ENCODE measurements at regions not wholly inside any gene's neighbourhood (a gene's known extent, or its start where the extent isn't known, plus 50 kb on each side); places are given as distances from the start of the nearest gene placed in this dataset.

DNA sequence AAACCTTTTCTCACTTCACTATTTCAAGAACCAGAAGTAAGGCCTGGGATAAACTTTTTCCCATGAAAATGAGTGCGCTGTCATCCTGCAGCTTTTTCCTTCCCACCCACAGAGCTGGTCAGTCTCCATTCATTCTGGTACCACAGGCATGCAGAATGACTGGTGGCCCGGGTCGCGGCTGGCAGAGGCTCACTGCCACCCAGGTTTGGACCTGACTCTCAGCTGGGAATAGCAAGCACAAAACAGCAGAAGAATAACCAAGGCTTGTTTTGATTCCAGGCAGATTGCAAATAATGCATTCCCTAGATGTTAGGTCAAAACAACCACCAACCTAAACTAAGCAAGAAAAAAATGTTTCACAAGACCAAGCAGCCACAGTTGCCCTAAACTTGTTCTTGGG lies 190.5 kb upstream of the NRP1 start:
- H3K4me1 ChIP-seq (ENCODE audit: insufficient read depth, low read length): peaks cover 9% of the 10 kb centered on the region
- no peak overlapping the region for H3K27ac ChIP-seq (ENCODE audit: low read depth, low read length)
- no peaks in the 10 kb centered on the region for H3K36me3 ChIP-seq (ENCODE audit: insufficient read depth, low read length)
- no peaks in the 10 kb centered on the region for H3K27me3 ChIP-seq (ENCODE audit: control insufficient read depth in 1 of 2, insufficient read depth in 2 of 2, low read length in 2 of 2)
- no peak overlapping the region for H3K9ac ChIP-seq (ENCODE audit: low read length)
- H3K4me3 ChIP-seq (ENCODE audit: low read depth in 1 of 2, low read length in 2 of 2): no peak overlapping the region
- H3K9me3 ChIP-seq (ENCODE audit: low read length): no peaks in the 10 kb centered on the region

DNA sequence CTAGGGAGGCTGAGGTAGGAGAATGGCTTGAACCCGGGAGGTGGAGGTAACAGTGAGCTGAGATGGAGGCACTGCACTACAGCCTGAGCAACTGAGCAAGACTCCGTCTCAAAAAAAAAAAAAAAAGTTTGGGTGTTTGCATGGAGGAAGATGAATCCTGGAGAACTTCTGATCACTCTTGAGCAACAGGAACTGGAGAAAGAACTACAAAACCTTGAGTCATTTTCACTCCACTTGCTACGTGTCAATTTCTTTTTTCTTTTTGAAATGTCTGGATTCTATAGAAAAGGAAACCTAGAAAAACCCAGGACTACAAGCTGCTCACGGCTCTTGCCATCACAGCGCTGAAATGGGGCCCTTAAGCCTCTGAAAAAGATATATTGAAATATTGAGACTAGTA lies 189.6 kb upstream of the NRP1 start:
- no peaks in the 10 kb centered on the region for H3K9me3 ChIP-seq (ENCODE audit: low read length)
- no peaks in the 10 kb centered on the region for H3K36me3 ChIP-seq (ENCODE audit: insufficient read depth, low read length)
- no peak overlapping the region for H3K4me3 ChIP-seq (ENCODE audit: low read depth in 1 of 2, low read length in 2 of 2)
- H3K27me3 ChIP-seq (ENCODE audit: control insufficient read depth in 1 of 2, insufficient read depth in 2 of 2, low read length in 2 of 2): no peaks in the 10 kb centered on the region
- no peak overlapping the region for H3K27ac ChIP-seq (ENCODE audit: low read depth, low read length)
- H3K9ac ChIP-seq (ENCODE audit: low read length): no peak overlapping the region
- H3K4me1 ChIP-seq (ENCODE audit: insufficient read depth, low read length): peaks cover 12% of the 10 kb centered on the region

DNA sequence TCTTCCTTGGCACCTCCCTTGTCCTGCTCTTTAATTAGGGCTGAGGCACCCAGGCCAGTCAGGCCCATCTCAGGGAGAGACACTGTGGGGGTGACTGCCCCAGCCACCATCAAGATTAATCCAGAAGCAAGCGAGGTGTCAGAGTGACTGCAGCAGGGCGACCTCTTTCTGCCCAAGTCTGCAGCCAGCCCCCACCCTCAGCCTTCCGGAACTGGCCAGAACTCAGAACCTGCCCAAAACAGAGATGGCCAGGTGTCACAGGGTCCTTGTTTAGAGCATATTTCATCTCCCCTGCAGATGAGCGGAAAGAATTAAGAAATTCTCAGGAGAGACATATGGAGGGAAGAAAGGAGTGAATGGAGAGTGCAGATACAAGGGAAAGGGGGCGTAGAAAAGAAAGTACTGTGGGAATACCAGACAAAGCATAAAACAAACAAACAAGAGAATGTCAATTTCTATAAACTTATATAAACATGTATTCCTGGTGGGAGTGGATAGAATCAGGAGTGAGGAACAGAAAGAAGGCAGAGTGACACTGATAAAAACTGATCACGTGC lies 188.8 kb upstream of the NRP1 start:
- H3K9ac ChIP-seq (ENCODE audit: low read length): no peak overlapping the region
- no peak overlapping the region for H3K4me3 ChIP-seq (ENCODE audit: low read depth in 1 of 2, low read length in 2 of 2)
- H3K27ac ChIP-seq (ENCODE audit: low read depth, low read length): no peak overlapping the region
- H3K4me1 ChIP-seq (ENCODE audit: insufficient read depth, low read length): peaks cover 12% of the 10 kb centered on the region
- no peaks in the 10 kb centered on the region for H3K36me3 ChIP-seq (ENCODE audit: insufficient read depth, low read length)
- no peaks in the 10 kb centered on the region for H3K9me3 ChIP-seq (ENCODE audit: low read length)
- no peaks in the 10 kb centered on the region for H3K27me3 ChIP-seq (ENCODE audit: control insufficient read depth in 1 of 2, insufficient read depth in 2 of 2, low read length in 2 of 2)

DNA sequence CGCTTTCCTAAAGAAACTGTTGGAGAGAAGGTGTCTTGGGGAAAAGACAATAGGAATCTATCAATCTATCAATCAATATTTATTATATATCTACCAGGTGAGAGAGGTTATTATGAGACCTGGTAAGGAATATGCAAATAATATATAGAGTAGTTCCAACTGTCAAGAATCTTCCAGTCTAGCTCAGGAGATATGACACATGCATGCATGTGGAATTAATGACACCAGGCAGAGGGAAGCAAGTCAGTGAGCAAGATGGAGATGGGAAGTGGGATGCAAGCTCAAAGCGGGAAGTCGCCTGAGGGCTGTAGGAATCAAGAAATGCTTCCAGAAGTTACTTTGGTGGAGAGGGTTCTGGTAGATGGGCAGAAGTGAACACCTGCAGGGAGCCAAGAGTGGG lies 187.4 kb upstream of the NRP1 start:
- H3K36me3 ChIP-seq (ENCODE audit: insufficient read depth, low read length): no peaks in the 10 kb centered on the region
- peaks cover 12% of the 10 kb centered on the region for H3K4me1 ChIP-seq (ENCODE audit: insufficient read depth, low read length)
- no peaks in the 10 kb centered on the region for H3K27me3 ChIP-seq (ENCODE audit: control insufficient read depth in 1 of 2, insufficient read depth in 2 of 2, low read length in 2 of 2)
- H3K9ac ChIP-seq (ENCODE audit: low read length): no peak overlapping the region
- H3K4me3 ChIP-seq (ENCODE audit: low read depth in 1 of 2, low read length in 2 of 2): no peak overlapping the region
- no peaks in the 10 kb centered on the region for H3K9me3 ChIP-seq (ENCODE audit: low read length)
- H3K27ac ChIP-seq (ENCODE audit: low read depth, low read length): no peak overlapping the region

DNA sequence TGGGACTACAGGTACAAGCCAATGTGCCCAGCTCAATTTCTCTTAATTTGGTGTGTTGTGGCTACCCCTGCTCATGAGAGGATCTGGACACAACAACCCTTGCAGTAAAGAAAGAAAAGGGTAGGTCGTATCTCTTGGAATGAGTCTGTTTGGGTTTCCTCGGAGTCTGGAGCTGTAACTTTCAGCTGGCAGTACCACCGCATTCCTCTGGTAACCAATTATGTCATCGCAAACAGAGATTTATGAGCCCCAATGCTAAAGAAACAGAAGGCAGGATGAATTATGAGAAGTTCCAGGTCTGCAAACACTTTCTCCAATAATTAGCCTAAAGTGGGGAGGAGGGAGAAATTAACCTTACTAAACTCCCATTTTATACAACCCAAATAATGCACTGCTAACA lies 186.6 kb upstream of the NRP1 start:
- Histone ChIP-seq H3K27ac (ENCODE audit: low read depth, low read length) (no peak overlapping the region), H3K27me3 (ENCODE audit: control insufficient read depth in 1 of 2, insufficient read depth in 2 of 2, low read length in 2 of 2) (no peaks in the 10 kb centered on the region), H3K36me3 (ENCODE audit: insufficient read depth, low read length) (no peaks in the 10 kb centered on the region), H3K9me3 (ENCODE audit: low read length) (no peaks in the 10 kb centered on the region), H3K9ac (ENCODE audit: low read length) (no peak overlapping the region), H3K4me1 (ENCODE audit: insufficient read depth, low read length) (peaks cover 12% of the 10 kb centered on the region), H3K4me3 (ENCODE audit: low read depth in 1 of 2, low read length in 2 of 2) (no peak overlapping the region)

DNA sequence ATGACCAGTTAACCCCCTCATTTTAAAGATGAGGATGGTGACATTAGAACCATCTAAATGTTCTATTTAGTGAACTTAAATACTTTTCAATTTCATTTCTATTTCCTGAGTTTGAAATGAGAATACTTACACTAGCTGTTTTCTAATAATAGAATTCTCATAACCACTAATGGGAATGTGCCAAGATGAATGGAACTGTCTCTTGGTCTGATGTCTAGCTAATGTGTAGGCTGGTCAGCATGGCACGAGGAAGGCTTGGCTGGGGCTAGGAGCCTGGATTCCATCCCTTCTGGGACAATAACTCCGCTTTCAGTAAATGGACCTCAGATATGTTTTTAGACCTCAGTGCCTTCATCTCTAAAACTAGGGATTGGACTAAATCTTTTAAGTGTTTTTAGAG lies 185.8 kb upstream of the NRP1 start:
- Histone ChIP-seq H3K9ac (ENCODE audit: low read length) (no peak overlapping the region), H3K9me3 (ENCODE audit: low read length) (no peaks in the 10 kb centered on the region), H3K27ac (ENCODE audit: low read depth, low read length) (no peak overlapping the region), H3K36me3 (ENCODE audit: insufficient read depth, low read length) (no peaks in the 10 kb centered on the region), H3K4me3 (ENCODE audit: low read depth in 1 of 2, low read length in 2 of 2) (no peak overlapping the region), H3K27me3 (ENCODE audit: control insufficient read depth in 1 of 2, insufficient read depth in 2 of 2, low read length in 2 of 2) (no peaks in the 10 kb centered on the region), H3K4me1 (ENCODE audit: insufficient read depth, low read length) (peaks cover 12% of the 10 kb centered on the region)

DNA sequence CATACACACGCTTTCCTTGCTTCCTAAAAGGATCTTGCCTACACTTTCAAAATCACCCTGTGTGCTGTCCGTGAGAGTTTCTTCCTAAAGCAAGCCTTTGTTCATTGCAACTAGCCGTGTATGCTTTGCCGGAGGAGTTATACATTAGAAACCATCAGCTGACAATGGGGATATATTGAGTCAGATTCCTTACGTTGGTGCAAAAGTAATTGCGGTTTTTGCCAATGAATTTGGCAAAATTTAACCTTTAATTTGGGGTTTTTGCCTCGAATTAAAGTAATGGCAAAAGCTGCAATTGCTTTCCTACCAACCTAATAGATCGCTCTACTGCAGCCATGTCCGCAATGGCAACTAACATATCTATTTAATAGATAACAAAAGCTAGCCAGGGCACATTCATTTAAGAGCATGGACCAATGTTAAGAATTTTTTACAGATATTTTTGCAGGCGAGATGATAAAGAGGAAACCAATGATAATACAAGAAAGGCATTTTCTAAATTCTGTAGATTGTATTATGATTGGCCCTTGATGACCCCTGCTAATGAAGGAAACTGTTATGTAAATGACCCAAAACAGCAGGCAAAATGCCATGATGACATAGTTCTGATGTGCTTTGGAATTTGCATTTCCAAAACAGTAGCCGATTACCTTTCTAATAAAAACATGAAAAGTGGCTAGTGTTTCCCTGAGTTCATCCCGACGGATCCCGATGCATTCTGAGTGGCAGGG lies 184.8 kb upstream of the NRP1 start:
- H3K4me1 ChIP-seq (ENCODE audit: insufficient read depth, low read length): peaks cover 12% of the 10 kb centered on the region

DNA sequence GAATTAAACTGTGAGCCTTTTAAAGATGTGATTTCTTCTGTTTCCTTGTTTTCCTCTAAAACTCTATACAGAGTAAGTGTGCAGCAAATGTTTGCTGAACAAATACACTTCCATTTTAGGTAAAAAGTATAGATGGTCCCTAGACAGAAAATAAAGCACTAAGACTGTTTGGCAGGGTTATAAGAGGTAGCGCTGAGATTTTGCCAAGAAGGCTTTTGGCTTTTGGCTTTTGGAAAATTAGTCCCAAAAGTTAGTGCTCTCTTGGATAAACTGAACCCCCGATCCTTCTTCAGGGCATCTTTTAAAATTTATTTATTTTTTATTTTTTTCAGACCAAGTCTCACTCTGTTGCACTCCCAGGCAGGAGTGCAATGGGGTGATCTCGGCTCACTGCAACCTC lies 175.7 kb upstream of the NRP1 start:
- Histone ChIP-seq H3K9ac (ENCODE audit: low read length) (no peak overlapping the region), H3K4me3 (ENCODE audit: low read depth in 1 of 2, low read length in 2 of 2) (no peak overlapping the region), H3K4me1 (ENCODE audit: insufficient read depth, low read length) (peaks cover 15% of the 10 kb centered on the region), H3K27me3 (ENCODE audit: control insufficient read depth in 1 of 2, insufficient read depth in 2 of 2, low read length in 2 of 2) (no peaks in the 10 kb centered on the region), H3K36me3 (ENCODE audit: insufficient read depth, low read length) (no peaks in the 10 kb centered on the region), H3K27ac (ENCODE audit: low read depth, low read length) (peak overlapping the region; percentile 73), H3K9me3 (ENCODE audit: low read length) (no peaks in the 10 kb centered on the region)

More for the DNA sequence above, 184.8 kb upstream of the NRP1 start:
- Histone ChIP-seq H3K36me3 (ENCODE audit: insufficient read depth, low read length) (no peaks in the 10 kb centered on the region), H3K4me3 (ENCODE audit: low read depth in 1 of 2, low read length in 2 of 2) (no peak overlapping the region), H3K9ac (ENCODE audit: low read length) (no peak overlapping the region), H3K27ac (ENCODE audit: low read depth, low read length) (no peak overlapping the region), H3K9me3 (ENCODE audit: low read length) (no peaks in the 10 kb centered on the region), H3K27me3 (ENCODE audit: control insufficient read depth in 1 of 2, insufficient read depth in 2 of 2, low read length in 2 of 2) (no peaks in the 10 kb centered on the region)

DNA sequence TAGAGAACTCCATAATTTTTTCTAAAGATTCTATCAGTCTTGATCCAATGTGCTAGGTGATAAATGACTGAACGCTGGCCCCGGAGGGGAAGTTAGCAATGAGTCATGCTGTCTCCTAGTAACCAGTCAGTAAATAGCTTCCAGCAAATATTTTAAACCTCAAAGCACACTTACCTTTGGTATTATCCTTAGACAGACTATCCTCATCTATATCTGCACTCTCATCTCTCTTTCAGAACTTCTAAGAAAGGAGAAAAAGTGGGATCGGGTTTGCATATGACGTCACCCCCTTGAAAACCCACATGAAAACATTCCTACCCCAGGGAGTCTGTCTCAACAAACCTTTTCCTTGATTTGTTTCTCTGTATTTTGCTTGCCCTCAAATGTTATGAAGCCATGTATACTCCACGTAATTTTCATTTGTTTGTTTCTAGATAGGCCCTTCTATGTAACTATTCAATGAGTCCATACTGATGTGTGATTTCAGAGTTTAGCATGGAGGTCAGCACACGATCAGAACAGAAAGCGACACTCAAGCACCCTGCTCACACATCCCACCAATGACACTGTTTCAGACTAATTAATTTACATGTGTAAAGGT lies 174.9 kb upstream of the NRP1 start:
- Histone ChIP-seq H3K9me3 (ENCODE audit: low read length) (no peaks in the 10 kb centered on the region), H3K4me1 (ENCODE audit: insufficient read depth, low read length) (peaks cover 15% of the 10 kb centered on the region), H3K9ac (ENCODE audit: low read length) (no peak overlapping the region), H3K27me3 (ENCODE audit: control insufficient read depth in 1 of 2, insufficient read depth in 2 of 2, low read length in 2 of 2) (no peaks in the 10 kb centered on the region), H3K36me3 (ENCODE audit: insufficient read depth, low read length) (no peaks in the 10 kb centered on the region), H3K4me3 (ENCODE audit: low read depth in 1 of 2, low read length in 2 of 2) (no peak overlapping the region), H3K27ac (ENCODE audit: low read depth, low read length) (peak overlapping the region; percentile 73)

DNA sequence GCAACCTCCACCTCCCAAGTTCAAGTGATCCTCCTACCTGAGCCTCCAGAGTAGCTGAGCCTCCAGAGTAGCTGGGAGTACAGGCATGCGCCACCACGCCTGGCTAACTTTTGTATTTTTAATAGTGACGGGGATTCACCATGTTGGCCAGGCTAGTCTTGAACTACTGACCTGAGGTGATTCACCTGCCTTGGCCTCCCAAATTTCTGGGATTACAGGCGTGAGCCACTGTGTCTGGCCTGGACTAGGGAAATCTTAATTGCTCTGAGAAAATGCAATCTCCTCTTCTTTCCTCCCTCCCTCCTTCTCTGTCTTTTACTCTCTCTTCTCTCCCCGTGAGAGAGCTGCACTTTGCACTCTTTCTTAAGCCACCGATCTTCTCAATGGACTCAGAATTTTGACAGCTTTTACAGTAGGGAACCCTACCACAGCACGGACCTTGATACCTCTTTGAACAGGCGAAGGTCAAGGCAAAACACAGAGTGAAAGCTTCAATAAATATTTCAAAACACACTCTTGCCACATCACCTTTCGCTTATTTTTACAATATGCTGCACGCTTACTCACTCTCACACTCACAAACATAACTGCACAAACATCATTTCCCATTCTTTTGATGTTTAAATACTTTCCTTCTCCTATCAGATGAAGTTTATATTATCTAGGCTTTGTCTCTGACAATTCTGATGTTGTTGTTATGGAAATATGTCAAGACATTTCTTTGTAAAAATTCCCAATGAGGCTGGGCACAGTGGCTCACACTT lies 173.4 kb upstream of the NRP1 start:
- H3K4me1 ChIP-seq (ENCODE audit: insufficient read depth, low read length): peaks cover 15% of the 10 kb centered on the region
- H3K27me3 ChIP-seq (ENCODE audit: control insufficient read depth in 1 of 2, insufficient read depth in 2 of 2, low read length in 2 of 2): no peaks in the 10 kb centered on the region
- no peak overlapping the region for H3K9ac ChIP-seq (ENCODE audit: low read length)
- no peaks in the 10 kb centered on the region for H3K9me3 ChIP-seq (ENCODE audit: low read length)
- H3K36me3 ChIP-seq (ENCODE audit: insufficient read depth, low read length): no peaks in the 10 kb centered on the region
- no peak overlapping the region for H3K4me3 ChIP-seq (ENCODE audit: low read depth in 1 of 2, low read length in 2 of 2)
- H3K27ac ChIP-seq (ENCODE audit: low read depth, low read length): no peak overlapping the region

DNA sequence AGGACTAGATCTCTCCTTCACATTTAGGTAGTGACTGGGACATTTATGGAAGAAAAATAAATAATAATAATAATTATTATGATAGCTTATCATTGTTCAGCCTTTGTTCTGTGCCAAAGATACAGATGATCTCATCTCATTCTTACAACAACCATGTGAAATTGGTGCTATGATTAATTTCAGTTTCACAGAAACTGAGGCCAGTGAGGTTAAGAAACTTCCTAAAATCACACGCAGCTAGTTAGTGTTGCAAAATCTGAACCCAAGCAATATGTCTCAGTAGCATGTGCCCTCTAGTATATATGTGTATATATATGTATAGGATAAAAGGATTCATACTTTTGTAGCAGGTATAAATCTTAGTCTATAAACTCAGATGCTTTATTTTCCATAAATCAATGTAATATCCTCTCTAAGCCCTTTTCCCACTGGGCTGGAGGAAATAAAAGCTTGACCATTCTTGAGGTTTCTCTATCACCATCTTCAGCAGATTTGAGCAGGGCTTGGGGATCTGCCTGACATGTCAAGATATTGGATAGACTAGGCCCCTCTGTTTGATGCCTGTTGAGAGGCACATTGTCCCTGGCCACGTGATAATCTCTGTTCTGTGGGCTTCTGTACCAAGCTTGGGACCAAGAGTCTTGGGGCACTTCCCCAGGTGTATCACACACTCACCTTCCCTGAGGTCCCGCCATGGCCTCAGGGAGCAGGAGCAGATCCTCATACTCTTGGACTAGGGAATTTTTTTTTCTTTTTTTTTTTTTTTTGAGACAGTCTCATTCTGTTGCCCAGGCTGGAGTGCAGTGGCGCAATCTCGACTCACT lies 172.6 kb upstream of the NRP1 start:
- Histone ChIP-seq H3K27ac (ENCODE audit: low read depth, low read length) (no peak overlapping the region), H3K27me3 (ENCODE audit: control insufficient read depth in 1 of 2, insufficient read depth in 2 of 2, low read length in 2 of 2) (no peaks in the 10 kb centered on the region), H3K9ac (ENCODE audit: low read length) (no peak overlapping the region), H3K4me3 (ENCODE audit: low read depth in 1 of 2, low read length in 2 of 2) (no peak overlapping the region), H3K9me3 (ENCODE audit: low read length) (no peaks in the 10 kb centered on the region), H3K4me1 (ENCODE audit: insufficient read depth, low read length) (peaks cover 15% of the 10 kb centered on the region), H3K36me3 (ENCODE audit: insufficient read depth, low read length) (no peaks in the 10 kb centered on the region)

Measured in muscle layer of colon (tissue), 2 donors.